Memory B cell (primary cell): ENCODE measurements at regions not wholly inside any gene's neighbourhood (a gene's known extent, or its start where the extent isn't known, plus 50 kb on each side); places are given as distances from the start of the nearest gene placed in this dataset.
"Not testable (repeated sequence)": the region's sequence is repeated elsewhere in the genome, so short reads cannot be mapped to it uniquely, and the experiment has no call there.

Experiments
- ATAC-seq: fragments of 150-1000 bp; cut with Tn5 transposase; 2 replicates; pipeline ENCODE4 v1.10.0; 2021; ENCODE audit warnings: low read depth, mild to moderate bottlenecking, moderate library complexity
- DNase-seq, 2 donors: peaks; one replicate each; pipeline ENCODE4 v3.0.0; 2022; ENCODE audit warnings: low spot score in 2 of 2
- H3K27ac Mint-ChIP-seq: one replicate; pipeline ENCODE4 v1.8.0; 2022; ENCODE audit warnings: mild to moderate bottlenecking, moderate library complexity, mixed read lengths
- H3K27me3 Mint-ChIP-seq: one replicate; pipeline ENCODE4 v1.8.0; 2022; ENCODE audit warnings: mixed read lengths
- H3K36me3 Mint-ChIP-seq: one replicate; pipeline ENCODE4 v1.8.0; 2022; ENCODE audit warnings: mild to moderate bottlenecking, mixed read lengths
- H3K4me1 Mint-ChIP-seq: one replicate; pipeline ENCODE4 v1.8.0; 2022; ENCODE audit warnings: mixed read lengths
- H3K4me3 Mint-ChIP-seq: one replicate; pipeline ENCODE4 v1.8.0; 2022; ENCODE audit warnings: mild to moderate bottlenecking, moderate library complexity, mixed read lengths
- H3K9me3 Mint-ChIP-seq: one replicate; pipeline ENCODE4 v1.8.0; 2022; ENCODE audit warnings: mixed read lengths

GRCh38 chr9:84054341-84055010 is 73.9 kb downstream of the RMI1 start:
- Mint-ChIP-seq H3K27me3 (peaks cover 7% of the 10 kb centered on the region), H3K9me3 (no peaks in the 10 kb centered on the region), H3K4me1 (no peaks in the 10 kb centered on the region), H3K4me3 (no peak overlapping the region), H3K27ac (no peak overlapping the region), H3K36me3 (no peaks in the 10 kb centered on the region)
- no peak for DNase-seq
- ATAC-seq: no peak

- Mint-ChIP-seq H3K4me3 (no peak overlapping the region), H3K27me3 (peaks cover 5% of the 10 kb centered on the region), H3K36me3 (no peaks in the 10 kb centered on the region), H3K4me1 (no peaks in the 10 kb centered on the region), H3K27ac (no peak overlapping the region), H3K9me3 (peaks cover 2% of the 10 kb centered on the region)
- ATAC-seq (no peak), DNase-seq (no peak)
Measured at GRCh38 chr9:84057662-84058061, 77.1 kb downstream of the RMI1 start.

GRCh38 chr9:84059936-84060335 is 79.3 kb downstream of the RMI1 start:
- no peaks in the 10 kb centered on the region for H3K36me3 Mint-ChIP-seq
- peaks cover 2% of the 10 kb centered on the region for H3K9me3 Mint-ChIP-seq
- no peak for ATAC-seq
- peaks cover 4% of the 10 kb centered on the region for H3K27me3 Mint-ChIP-seq
- no peak overlapping the region for H3K27ac Mint-ChIP-seq
- H3K4me3 Mint-ChIP-seq: no peak overlapping the region
- H3K4me1 Mint-ChIP-seq: no peaks in the 10 kb centered on the region
- DNase-seq: no peak

GRCh38 chr9:84061613-84062193 is 81.1 kb downstream of the RMI1 start:
- Mint-ChIP-seq H3K36me3 (no peaks in the 10 kb centered on the region), H3K9me3 (peaks cover 2% of the 10 kb centered on the region), H3K4me3 (no peak overlapping the region), H3K27ac (no peak overlapping the region), H3K4me1 (no peaks in the 10 kb centered on the region), H3K27me3 (peaks cover 4% of the 10 kb centered on the region)
- DNase-seq: no peak
- no peak for ATAC-seq

- no peak for DNase-seq
- Mint-ChIP-seq H3K9me3 (peaks cover 2% of the 10 kb centered on the region), H3K27ac (no peak overlapping the region), H3K4me3 (no peak overlapping the region), H3K36me3 (no peaks in the 10 kb centered on the region), H3K27me3 (peaks cover 4% of the 10 kb centered on the region), H3K4me1 (no peaks in the 10 kb centered on the region)
- ATAC-seq: no peak
Measured at GRCh38 chr9:84062538-84062937, 81.9 kb downstream of the RMI1 start.

- H3K4me3 Mint-ChIP-seq: no peak overlapping the region
- DNase-seq: no peak
- ATAC-seq: no peak
- H3K36me3 Mint-ChIP-seq: no peaks in the 10 kb centered on the region
- H3K27ac Mint-ChIP-seq: no peak overlapping the region
- H3K9me3 Mint-ChIP-seq: no peaks in the 10 kb centered on the region
- no peaks in the 10 kb centered on the region for H3K4me1 Mint-ChIP-seq
- no peaks in the 10 kb centered on the region for H3K27me3 Mint-ChIP-seq
Measured at GRCh38 chr9:84067821-84068220, 87.2 kb downstream of the RMI1 start.

GRCh38 chr9:84068872-84069271 is 88.3 kb downstream of the RMI1 start:
- H3K9me3 Mint-ChIP-seq: no peaks in the 10 kb centered on the region
- H3K4me1 Mint-ChIP-seq: no peaks in the 10 kb centered on the region
- DNase-seq (no peak), ATAC-seq (no peak)
- no peak overlapping the region for H3K27ac Mint-ChIP-seq
- no peaks in the 10 kb centered on the region for H3K36me3 Mint-ChIP-seq
- H3K4me3 Mint-ChIP-seq: no peak overlapping the region
- H3K27me3 Mint-ChIP-seq: peaks cover 1% of the 10 kb centered on the region

- H3K4me1 Mint-ChIP-seq: no peaks in the 10 kb centered on the region
- no peak for ATAC-seq
- no peak for DNase-seq
- H3K36me3 Mint-ChIP-seq: no peaks in the 10 kb centered on the region
- peaks cover 3% of the 10 kb centered on the region for H3K27me3 Mint-ChIP-seq
- H3K27ac Mint-ChIP-seq: no peak overlapping the region
- no peaks in the 10 kb centered on the region for H3K9me3 Mint-ChIP-seq
- no peak overlapping the region for H3K4me3 Mint-ChIP-seq
Measured at GRCh38 chr9:84070590-84070989, 90.0 kb downstream of the RMI1 start.

- Mint-ChIP-seq H3K27ac (no peak overlapping the region), H3K36me3 (no peaks in the 10 kb centered on the region), H3K27me3 (peaks cover 8% of the 10 kb centered on the region), H3K9me3 (peaks cover under 1% of the 10 kb centered on the region), H3K4me3 (no peak overlapping the region), H3K4me1 (no peaks in the 10 kb centered on the region)
- no peak for ATAC-seq
- no peak for DNase-seq
Measured at GRCh38 chr9:84072621-84073180, 92.1 kb downstream of the RMI1 start.

- H3K27ac Mint-ChIP-seq: no peak overlapping the region
- DNase-seq (no peak), ATAC-seq (no peak)
- no peaks in the 10 kb centered on the region for H3K4me1 Mint-ChIP-seq
- H3K36me3 Mint-ChIP-seq: no peaks in the 10 kb centered on the region
- no peak overlapping the region for H3K4me3 Mint-ChIP-seq
- peaks cover 11% of the 10 kb centered on the region for H3K27me3 Mint-ChIP-seq
- peaks cover 3% of the 10 kb centered on the region for H3K9me3 Mint-ChIP-seq
Measured at GRCh38 chr9:84075004-84075403, 94.4 kb downstream of the RMI1 start.

- ATAC-seq (no peak), DNase-seq (no peak)
- Mint-ChIP-seq H3K9me3 (peaks cover 3% of the 10 kb centered on the region), H3K27me3 (peaks cover 11% of the 10 kb centered on the region), H3K4me3 (no peak overlapping the region), H3K27ac (no peak overlapping the region), H3K36me3 (no peaks in the 10 kb centered on the region), H3K4me1 (no peaks in the 10 kb centered on the region)
Measured at GRCh38 chr9:84076384-84076783, 95.8 kb downstream of the RMI1 start.

GRCh38 chr9:84077816-84078215 is 97.2 kb downstream of the RMI1 start:
- not testable (repeated sequence) for H3K27ac Mint-ChIP-seq, DNase-seq, H3K4me3 Mint-ChIP-seq

GRCh38 chr9:84079994-84080393 is 99.4 kb downstream of the RMI1 start:
- Mint-ChIP-seq H3K36me3 (no peaks in the 10 kb centered on the region), H3K4me1 (no peaks in the 10 kb centered on the region), H3K4me3 (no peak overlapping the region), H3K27ac (no peak overlapping the region), H3K9me3 (peaks cover 3% of the 10 kb centered on the region), H3K27me3 (peaks cover 9% of the 10 kb centered on the region)
- no peak for ATAC-seq
- no peak for DNase-seq

More at GRCh38 chr9:84077816-84078215, 97.2 kb downstream of the RMI1 start:
- not testable (repeated sequence) for H3K36me3 Mint-ChIP-seq, H3K4me1 Mint-ChIP-seq, ATAC-seq, H3K9me3 Mint-ChIP-seq
- H3K27me3 Mint-ChIP-seq: peaks cover 12% of the 10 kb centered on the region

- peaks cover 7% of the 10 kb centered on the region for H3K27me3 Mint-ChIP-seq
- no peaks in the 10 kb centered on the region for H3K4me1 Mint-ChIP-seq
- no peaks in the 10 kb centered on the region for H3K36me3 Mint-ChIP-seq
- no peak overlapping the region for H3K4me3 Mint-ChIP-seq
- no peak for DNase-seq
- no peak for ATAC-seq
- H3K9me3 Mint-ChIP-seq: no peaks in the 10 kb centered on the region
- H3K27ac Mint-ChIP-seq: no peak overlapping the region
Measured at GRCh38 chr9:84101964-84102632, 121.5 kb downstream of the RMI1 start.
